ENCODE measurements at regions not wholly inside any gene's neighbourhood (a gene's known extent, or its start where the extent isn't known, plus 50 kb on each side); places are given as distances from the start of the nearest gene placed in this dataset.

DNA sequence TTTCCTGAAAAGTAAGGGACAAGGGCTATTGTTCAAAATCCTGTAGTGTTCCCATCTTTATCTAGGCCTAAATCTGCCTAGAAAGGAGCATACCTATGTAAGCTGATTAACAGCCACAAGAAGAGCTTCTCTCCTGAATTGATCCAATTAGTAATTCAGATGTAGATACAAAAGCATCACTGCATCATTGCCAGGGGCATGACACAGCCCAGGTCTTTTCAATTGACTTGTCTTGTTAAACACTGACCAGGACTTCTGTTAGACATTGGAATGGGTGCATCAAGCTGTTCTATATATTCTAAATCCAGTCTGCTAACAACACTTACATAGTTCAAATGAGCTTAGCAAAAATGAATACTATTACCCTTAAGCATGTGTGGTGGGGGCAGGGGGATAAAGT is 589.2 kb downstream of the INHBA start:
- TF ChIP-seq POLR2AphosphoS5 (IDR thresholded peaks at IDR 0.05) (no peak), POLR2A (IDR thresholded peaks at IDR 0.05) (no peak)
